ENCODE measurements at regions not wholly inside any gene's neighbourhood (a gene's known extent, or its start where the extent isn't known, plus 50 kb on each side); places are given as distances from the start of the nearest gene placed in this dataset.

- Mint-ChIP-seq H3K36me3 (ENCODE audit: low read depth) (no peaks in the 10 kb centered on the region), H3K4me1 (peaks cover 15% of the 10 kb centered on the region), H3K27me3 (ENCODE audit: low read depth) (peaks cover 6% of the 10 kb centered on the region), H3K9me3 (no peaks in the 10 kb centered on the region), H3K4me3 (no peak overlapping the region), H3K27ac (ENCODE audit: unreplicated experiment) (no peak overlapping the region)
- TF ChIP-seq, protein P1, sequence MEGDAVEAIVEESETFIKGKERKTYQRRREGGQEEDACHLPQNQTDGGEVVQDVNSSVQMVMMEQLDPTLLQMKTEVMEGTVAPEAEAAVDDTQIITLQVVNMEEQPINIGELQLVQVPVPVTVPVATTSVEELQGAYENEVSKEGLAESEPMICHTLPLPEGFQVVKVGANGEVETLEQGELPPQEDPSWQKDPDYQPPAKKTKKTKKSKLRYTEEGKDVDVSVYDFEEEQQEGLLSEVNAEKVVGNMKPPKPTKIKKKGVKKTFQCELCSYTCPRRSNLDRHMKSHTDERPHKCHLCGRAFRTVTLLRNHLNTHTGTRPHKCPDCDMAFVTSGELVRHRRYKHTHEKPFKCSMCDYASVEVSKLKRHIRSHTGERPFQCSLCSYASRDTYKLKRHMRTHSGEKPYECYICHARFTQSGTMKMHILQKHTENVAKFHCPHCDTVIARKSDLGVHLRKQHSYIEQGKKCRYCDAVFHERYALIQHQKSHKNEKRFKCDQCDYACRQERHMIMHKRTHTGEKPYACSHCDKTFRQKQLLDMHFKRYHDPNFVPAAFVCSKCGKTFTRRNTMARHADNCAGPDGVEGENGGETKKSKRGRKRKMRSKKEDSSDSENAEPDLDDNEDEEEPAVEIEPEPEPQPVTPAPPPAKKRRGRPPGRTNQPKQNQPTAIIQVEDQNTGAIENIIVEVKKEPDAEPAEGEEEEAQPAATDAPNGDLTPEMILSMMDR (conservative IDR thresholded peaks at IDR 0.05) = no peak
- no peak for DNase-seq (ENCODE audit: low read depth, low spot score)
Observed at GRCh38 chr1:234753979-234754378, 144.0 kb upstream of the IRF2BP2 start.

DNA sequence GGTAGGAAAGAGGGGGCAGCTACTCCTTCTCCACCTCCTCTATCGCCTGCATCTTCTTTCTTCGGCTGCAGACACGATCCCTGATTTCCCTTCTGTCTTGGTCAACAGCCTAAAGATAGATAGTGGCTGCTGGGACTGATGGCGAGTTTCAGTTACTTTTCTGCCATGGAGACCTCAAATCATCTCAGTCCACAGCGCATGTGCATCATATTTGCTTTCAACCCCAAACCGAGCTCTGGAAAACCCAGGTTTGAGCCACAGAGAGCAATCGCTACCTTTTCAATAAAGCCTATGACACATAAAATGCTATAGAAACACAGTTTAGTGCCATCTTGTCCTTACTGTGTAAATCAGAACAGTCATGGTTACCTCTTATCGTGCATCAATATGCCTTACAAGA, 142.9 kb upstream of the IRF2BP2 start:
- peaks cover 24% of the 10 kb centered on the region for H3K4me1 Mint-ChIP-seq
- H3K27ac Mint-ChIP-seq (ENCODE audit: unreplicated experiment) = no peak overlapping the region
- H3K36me3 Mint-ChIP-seq (ENCODE audit: low read depth) = no peaks in the 10 kb centered on the region
- no peak for DNase-seq (ENCODE audit: low read depth, low spot score)
- H3K27me3 Mint-ChIP-seq (ENCODE audit: low read depth) = peaks cover 9% of the 10 kb centered on the region
- H3K9me3 Mint-ChIP-seq = no peaks in the 10 kb centered on the region
- H3K4me3 Mint-ChIP-seq = no peak overlapping the region
- TF ChIP-seq, protein P1 (conservative IDR thresholded peaks at IDR 0.05) = no peak

- Mint-ChIP-seq H3K27ac (ENCODE audit: unreplicated experiment) (no peak overlapping the region), H3K27me3 (ENCODE audit: low read depth) (peaks cover 9% of the 10 kb centered on the region), H3K4me3 (no peak overlapping the region), H3K9me3 (no peaks in the 10 kb centered on the region), H3K36me3 (ENCODE audit: low read depth) (no peaks in the 10 kb centered on the region), H3K4me1 (peaks cover 30% of the 10 kb centered on the region)
- TF ChIP-seq, protein P1 (conservative IDR thresholded peaks at IDR 0.05) = no peak
- DNase-seq (ENCODE audit: low read depth, low spot score) = no peak
Observed at GRCh38 chr1:234751678-234752077, 141.7 kb upstream of the IRF2BP2 start.

DNA sequence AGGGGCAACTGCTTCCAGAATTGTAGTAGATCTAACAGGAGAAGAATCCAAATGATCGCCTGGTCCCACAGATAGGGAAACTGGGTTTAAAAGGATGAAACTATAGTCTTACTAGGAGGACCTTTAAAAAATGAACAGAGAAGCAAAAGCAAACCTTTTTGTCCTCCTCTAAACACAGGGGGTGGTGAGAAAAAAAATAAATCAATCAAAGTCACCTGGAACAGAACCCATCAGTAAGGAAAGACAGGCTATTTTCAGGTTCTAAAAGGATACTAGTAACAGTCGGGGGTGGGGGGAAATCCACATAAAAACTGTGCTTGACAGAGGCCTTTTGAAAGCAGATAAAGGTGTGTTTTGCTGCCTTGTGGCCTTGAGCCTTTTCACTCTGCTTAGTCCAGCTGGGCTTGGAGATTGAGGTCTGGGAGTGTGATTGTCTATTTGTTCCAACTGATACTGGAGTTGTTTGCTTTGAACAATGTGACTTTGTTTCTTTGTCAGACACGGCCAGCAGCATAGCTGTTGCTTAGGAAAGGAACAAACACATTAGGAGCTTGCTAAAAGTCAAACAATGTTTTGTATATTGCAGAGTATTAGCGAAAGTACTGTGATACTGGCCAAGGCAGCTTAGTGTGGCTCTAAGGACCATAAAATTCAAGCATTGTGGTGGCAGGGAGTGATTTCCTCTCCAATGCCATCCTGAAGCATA, 141.1 kb upstream of the IRF2BP2 start:
- TF ChIP-seq, protein P1 (conservative IDR thresholded peaks at IDR 0.05) = no peak
- H3K4me3 Mint-ChIP-seq = no peak overlapping the region
- H3K27ac Mint-ChIP-seq (ENCODE audit: unreplicated experiment) = peak overlapping the region; percentile 40
- peaks cover 12% of the 10 kb centered on the region for H3K27me3 Mint-ChIP-seq (ENCODE audit: low read depth)
- DNase-seq (ENCODE audit: low read depth, low spot score) = no peak
- no peaks in the 10 kb centered on the region for H3K36me3 Mint-ChIP-seq (ENCODE audit: low read depth)
- H3K4me1 Mint-ChIP-seq = peaks cover 35% of the 10 kb centered on the region
- no peaks in the 10 kb centered on the region for H3K9me3 Mint-ChIP-seq

DNA sequence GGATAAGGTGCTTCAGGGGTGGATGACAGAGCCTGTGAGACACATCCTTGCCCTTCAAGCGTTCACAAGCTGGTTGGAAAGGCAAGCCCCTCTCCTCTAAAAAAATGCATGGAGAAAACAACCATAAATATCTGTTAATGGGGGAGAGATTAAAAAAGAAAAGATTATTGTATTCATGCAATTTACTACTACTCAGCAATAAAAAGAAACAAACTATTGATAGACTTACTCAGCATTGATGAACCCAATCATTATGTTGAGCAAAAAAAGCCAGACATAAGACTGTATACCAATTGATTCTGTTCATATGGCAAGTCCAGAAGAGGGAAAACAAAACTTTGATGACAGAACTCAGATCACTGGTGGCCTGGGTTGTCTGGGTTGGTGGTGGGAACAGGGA, 138.7 kb upstream of the IRF2BP2 start:
- peaks cover 18% of the 10 kb centered on the region for H3K27me3 Mint-ChIP-seq (ENCODE audit: low read depth)
- no peak overlapping the region for H3K27ac Mint-ChIP-seq (ENCODE audit: unreplicated experiment)
- H3K4me1 Mint-ChIP-seq = peaks cover 50% of the 10 kb centered on the region
- no peak overlapping the region for H3K4me3 Mint-ChIP-seq
- no peak for DNase-seq (ENCODE audit: low read depth, low spot score)
- TF ChIP-seq, protein P1 (conservative IDR thresholded peaks at IDR 0.05) = no peak
- H3K9me3 Mint-ChIP-seq = no peaks in the 10 kb centered on the region
- H3K36me3 Mint-ChIP-seq (ENCODE audit: low read depth) = no peaks in the 10 kb centered on the region

Data from neural crest cell (in vitro differentiated cells).